OCI-LY7 (cell line): ENCODE measurements at regions not wholly inside any gene's neighbourhood (a gene's known extent, or its start where the extent isn't known, plus 50 kb on each side); places are given as distances from the start of the nearest gene placed in this dataset.

ENCODE experiments used
- EZH2phosphoT487 ChIP-seq: fragments of 200-600 bp; sonication (generic); IDR thresholded peaks from 2 replicates; pipeline ENCODE4 v1.6.1; 2018; ENCODE audit warnings: low read depth, borderline replicate concordance, mild to moderate bottlenecking, mixed run types, antibody characterized with exemption, low read length, moderate library complexity, mixed read lengths
- TF ChIP-seq, protein P1 (sequence below): fragments of 200-600 bp; sonication (generic); conservative IDR thresholded peaks from 2 replicates; pipeline ENCODE4 v1.5.1; 2014; ENCODE audit warnings: mild to moderate bottlenecking, antibody characterized with exemption, low read length, moderate library complexity, mixed read lengths

DNA sequence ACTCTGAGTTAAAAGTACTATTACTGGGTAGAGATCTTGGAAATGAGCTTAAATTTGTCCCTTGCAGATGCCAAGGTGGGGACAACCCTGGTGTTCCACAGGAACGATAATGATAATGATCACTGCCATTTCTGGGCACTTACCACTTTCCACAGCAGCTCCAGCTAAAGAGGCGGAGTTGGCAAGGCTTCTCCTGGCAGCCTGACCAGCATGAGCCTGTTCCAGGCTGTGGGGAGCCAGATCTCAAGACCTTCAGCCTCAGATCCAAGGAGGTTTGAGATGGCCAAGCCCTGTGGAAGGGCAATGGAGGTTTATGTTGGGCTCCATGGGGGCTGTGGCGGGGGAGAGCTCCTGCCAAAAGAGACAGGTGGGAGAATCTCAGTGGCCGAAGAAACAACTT lies 244.9 kb upstream of the MVB12B start:
- TF ChIP-seq, protein P1, sequence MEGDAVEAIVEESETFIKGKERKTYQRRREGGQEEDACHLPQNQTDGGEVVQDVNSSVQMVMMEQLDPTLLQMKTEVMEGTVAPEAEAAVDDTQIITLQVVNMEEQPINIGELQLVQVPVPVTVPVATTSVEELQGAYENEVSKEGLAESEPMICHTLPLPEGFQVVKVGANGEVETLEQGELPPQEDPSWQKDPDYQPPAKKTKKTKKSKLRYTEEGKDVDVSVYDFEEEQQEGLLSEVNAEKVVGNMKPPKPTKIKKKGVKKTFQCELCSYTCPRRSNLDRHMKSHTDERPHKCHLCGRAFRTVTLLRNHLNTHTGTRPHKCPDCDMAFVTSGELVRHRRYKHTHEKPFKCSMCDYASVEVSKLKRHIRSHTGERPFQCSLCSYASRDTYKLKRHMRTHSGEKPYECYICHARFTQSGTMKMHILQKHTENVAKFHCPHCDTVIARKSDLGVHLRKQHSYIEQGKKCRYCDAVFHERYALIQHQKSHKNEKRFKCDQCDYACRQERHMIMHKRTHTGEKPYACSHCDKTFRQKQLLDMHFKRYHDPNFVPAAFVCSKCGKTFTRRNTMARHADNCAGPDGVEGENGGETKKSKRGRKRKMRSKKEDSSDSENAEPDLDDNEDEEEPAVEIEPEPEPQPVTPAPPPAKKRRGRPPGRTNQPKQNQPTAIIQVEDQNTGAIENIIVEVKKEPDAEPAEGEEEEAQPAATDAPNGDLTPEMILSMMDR, result no peak
- TF ChIP-seq EZH2phosphoT487, result no peak
